ENCODE measurements at regions not wholly inside any gene's neighbourhood (a gene's known extent, or its start where the extent isn't known, plus 50 kb on each side); places are given as distances from the start of the nearest gene placed in this dataset.

DNA sequence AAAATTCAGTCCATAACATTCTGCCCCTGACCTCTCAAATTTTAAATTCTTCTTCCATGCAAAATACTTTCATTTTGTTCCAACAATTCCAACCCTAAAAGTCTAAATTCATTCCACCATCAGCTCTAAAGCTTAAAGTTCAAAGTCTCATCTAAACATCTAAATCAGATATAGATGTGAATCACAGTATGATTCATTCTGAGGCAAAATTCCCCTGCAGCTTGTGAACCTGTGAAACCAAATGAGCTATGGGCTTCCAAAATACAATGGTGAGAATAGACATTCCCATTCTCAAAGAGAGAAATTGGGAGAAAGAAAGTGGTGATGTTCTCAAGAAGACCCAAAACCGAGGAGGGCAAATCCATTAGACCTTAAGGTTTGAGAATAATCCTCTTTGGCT, 309.8 kb downstream of the HIVEP2 start:
- TF ChIP-seq, protein P1, sequence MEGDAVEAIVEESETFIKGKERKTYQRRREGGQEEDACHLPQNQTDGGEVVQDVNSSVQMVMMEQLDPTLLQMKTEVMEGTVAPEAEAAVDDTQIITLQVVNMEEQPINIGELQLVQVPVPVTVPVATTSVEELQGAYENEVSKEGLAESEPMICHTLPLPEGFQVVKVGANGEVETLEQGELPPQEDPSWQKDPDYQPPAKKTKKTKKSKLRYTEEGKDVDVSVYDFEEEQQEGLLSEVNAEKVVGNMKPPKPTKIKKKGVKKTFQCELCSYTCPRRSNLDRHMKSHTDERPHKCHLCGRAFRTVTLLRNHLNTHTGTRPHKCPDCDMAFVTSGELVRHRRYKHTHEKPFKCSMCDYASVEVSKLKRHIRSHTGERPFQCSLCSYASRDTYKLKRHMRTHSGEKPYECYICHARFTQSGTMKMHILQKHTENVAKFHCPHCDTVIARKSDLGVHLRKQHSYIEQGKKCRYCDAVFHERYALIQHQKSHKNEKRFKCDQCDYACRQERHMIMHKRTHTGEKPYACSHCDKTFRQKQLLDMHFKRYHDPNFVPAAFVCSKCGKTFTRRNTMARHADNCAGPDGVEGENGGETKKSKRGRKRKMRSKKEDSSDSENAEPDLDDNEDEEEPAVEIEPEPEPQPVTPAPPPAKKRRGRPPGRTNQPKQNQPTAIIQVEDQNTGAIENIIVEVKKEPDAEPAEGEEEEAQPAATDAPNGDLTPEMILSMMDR (optimal IDR thresholded peaks at IDR 0.05 in 1 of 3, IDR thresholded peaks at IDR 0.05 in 1 of 3, conservative IDR thresholded peaks at IDR 0.05 in 1 of 3; ENCODE audit: extremely low read depth in 1 of 3, insufficient read depth in 2 of 3, low read length in 3 of 3) = no peak
- no peak for TF ChIP-seq EZH2 (IDR thresholded peaks at IDR 0.05; ENCODE audit: low read length)
